Omental fat pad (tissue), 3 donors: ENCODE measurements at regions not wholly inside any gene's neighbourhood (a gene's known extent, or its start where the extent isn't known, plus 50 kb on each side); places are given as distances from the start of the nearest gene placed in this dataset.

Source experiments
- ATAC-seq: fragments of 150-250 bp; one replicate; pipeline ENCODE4 v1.9.1; 2016; ENCODE audit warnings: mild to moderate bottlenecking, moderate library complexity; ENCODE audit not compliant: low FRiP score
- DNase-seq: peaks from one replicate; pipeline ENCODE4 v3.0.0-alpha.2; 2019; ENCODE audit warnings: low spot score
- CTCF ChIP-seq, 3 donors: fragments of 450-650 bp; IDR thresholded peaks; one replicate each; pipeline ENCODE4 v1.5.1; 2016 to 2017; ENCODE audit warnings: antibody characterized with exemption in 3 of 3, mild to moderate bottlenecking in 3 of 3, moderate library complexity in 2 of 3

GRCh38 chr3:166743481-166744134, 636.5 kb downstream of the ZBBX start:
- TF ChIP-seq CTCF (IDR thresholded peaks at IDR 0.05) = no peak
- ATAC-seq (no peak), DNase-seq (no peak)

- TF ChIP-seq CTCF (IDR thresholded peaks at IDR 0.05) = no peak
- DNase-seq (no peak), ATAC-seq (no peak)
Observed at GRCh38 chr3:166734734-166735133, 645.4 kb downstream of the ZBBX start.

DNA sequence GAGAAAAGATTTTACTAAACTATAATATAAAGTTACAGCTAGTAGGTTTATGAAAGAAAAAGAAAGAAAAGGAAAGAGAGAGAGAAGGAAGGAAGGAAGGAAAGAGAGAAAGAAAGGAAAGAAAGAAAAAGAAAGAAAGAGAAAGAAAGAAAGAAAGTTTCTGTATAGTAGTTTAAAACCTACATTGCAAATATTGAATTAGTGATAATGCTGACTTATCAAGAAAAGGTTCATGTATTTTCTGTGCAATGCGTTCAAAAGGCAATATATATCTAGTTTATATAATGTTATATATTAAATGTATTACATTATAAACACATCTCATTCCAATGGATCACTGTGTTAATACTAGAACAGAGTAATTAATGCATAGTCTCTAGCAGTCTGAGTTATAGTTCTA, 648.4 kb downstream of the ZBBX start:
- no peak for ATAC-seq
- no peak for DNase-seq
- TF ChIP-seq CTCF (IDR thresholded peaks at IDR 0.05) = no peak

GRCh38 chr3:166721466-166721865, 658.6 kb downstream of the ZBBX start:
- DNase-seq (no peak), ATAC-seq (no peak)
- no peak for TF ChIP-seq CTCF (IDR thresholded peaks at IDR 0.05)

DNA sequence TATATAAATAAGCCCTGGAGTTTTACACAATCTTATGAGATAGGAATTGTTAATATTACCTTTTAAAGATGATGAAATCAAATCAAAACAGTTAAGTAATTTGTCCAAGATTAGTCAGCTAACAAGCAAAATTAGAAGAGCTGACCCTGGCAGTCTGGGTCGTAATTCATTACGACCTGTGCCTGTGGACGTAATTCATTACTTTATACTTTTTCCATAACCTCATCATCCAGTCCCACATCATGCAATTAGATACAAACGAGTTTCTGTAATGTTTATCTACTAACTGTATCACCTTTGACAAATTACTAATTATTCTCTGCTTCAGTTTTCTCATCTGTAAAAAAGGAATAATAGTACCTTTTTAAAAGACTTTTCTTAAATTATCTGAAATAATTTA, 665.9 kb downstream of the ZBBX start:
- ATAC-seq = no peak
- no peak for DNase-seq
- no peak for TF ChIP-seq CTCF (IDR thresholded peaks at IDR 0.05)

GRCh38 chr3:166713787-166714186, 666.3 kb downstream of the ZBBX start:
- DNase-seq (no peak), ATAC-seq (no peak)
- no peak for TF ChIP-seq CTCF (IDR thresholded peaks at IDR 0.05)

GRCh38 chr3:166706094-166706493, 674.0 kb downstream of the ZBBX start:
- no peak for TF ChIP-seq CTCF (IDR thresholded peaks at IDR 0.05)
- no peak for DNase-seq
- ATAC-seq = no peak
